Ishikawa (cell line): ENCODE measurements at regions not wholly inside any gene's neighbourhood (a gene's known extent, or its start where the extent isn't known, plus 50 kb on each side); places are given as distances from the start of the nearest gene placed in this dataset.

ENCODE experiments used
- EP300 ChIP-seq: IDR thresholded peaks from 2 replicates; pipeline ENCODE4 v1.6.1; 2012; ENCODE audit warnings: borderline replicate concordance
- REST ChIP-seq: IDR thresholded peaks from 2 replicates; pipeline ENCODE4 v1.6.1; 2012; ENCODE audit warnings: low read depth, mild to moderate bottlenecking
- TAF1 ChIP-seq: IDR thresholded peaks from 2 replicates; pipeline ENCODE4 v1.6.1; 2012; ENCODE audit warnings: low read depth, mild to moderate bottlenecking
- TCF12 ChIP-seq: IDR thresholded peaks from 2 replicates; pipeline ENCODE4 v1.6.1; 2012; ENCODE audit warnings: low read depth

GRCh38 chr1:219041818-219042217, 131.9 kb upstream of the LYPLAL1 start:
- no peak for TF ChIP-seq EP300
- TF ChIP-seq TCF12 = no peak
- TF ChIP-seq TAF1 = no peak
- no peak for TF ChIP-seq REST
